C4-2B (cell line): ENCODE measurements at regions not wholly inside any gene's neighbourhood (a gene's known extent, or its start where the extent isn't known, plus 50 kb on each side); places are given as distances from the start of the nearest gene placed in this dataset.

Experiments
- H3K27ac ChIP-seq: fragments of 450-650 bp; 2 replicates; pipeline ENCODE4 v1.5.1; 2017
- CTCF ChIP-seq: fragments of 450-650 bp; conservative IDR thresholded peaks from 2 replicates; pipeline ENCODE4 v1.5.1; 2017; ENCODE audit warnings: mild to moderate bottlenecking
- ZFX ChIP-seq: fragments of 450-650 bp; IDR thresholded peaks from 2 replicates; pipeline ENCODE4 v1.6.1; 2017

GRCh38 chr5:155871623-155872022 is 455.3 kb upstream of the SGCD start:
- TF ChIP-seq ZFX (no peak), CTCF (no peak)
- H3K27ac ChIP-seq = no peak overlapping the region

- H3K27ac ChIP-seq = no peak overlapping the region
- TF ChIP-seq ZFX (no peak), CTCF (no peak)
These were observed 454.2 kb upstream of the SGCD start for GRCh38 chr5:155872629-155873220.

- TF ChIP-seq CTCF (no peak), ZFX (no peak)
- H3K27ac ChIP-seq = no peak overlapping the region
These were observed 447.9 kb upstream of the SGCD start for GRCh38 chr5:155878991-155879575.

- no peak overlapping the region for H3K27ac ChIP-seq
- TF ChIP-seq ZFX = no peak
- TF ChIP-seq CTCF = no peak
These were observed 442.9 kb upstream of the SGCD start for GRCh38 chr5:155884041-155884440.

GRCh38 chr5:155885199-155885598 is 441.8 kb upstream of the SGCD start:
- no peak overlapping the region for H3K27ac ChIP-seq
- no peak for TF ChIP-seq ZFX
- no peak for TF ChIP-seq CTCF

- H3K27ac ChIP-seq = no peak overlapping the region
- TF ChIP-seq CTCF (no peak), ZFX (no peak)
These were observed 440.5 kb upstream of the SGCD start for GRCh38 chr5:155886311-155887031.

- H3K27ac ChIP-seq = no peak overlapping the region
- TF ChIP-seq ZFX = no peak
- no peak for TF ChIP-seq CTCF
These were observed 431.5 kb upstream of the SGCD start for GRCh38 chr5:155895484-155895883.
